DND-41 (cell line): ENCODE measurements at regions not wholly inside any gene's neighbourhood (a gene's known extent, or its start where the extent isn't known, plus 50 kb on each side); places are given as distances from the start of the nearest gene placed in this dataset.

Experiments
- EZH2 ChIP-seq: IDR thresholded peaks from 3 replicates; pipeline ENCODE4 v1.6.1; 2012; ENCODE audit warnings: borderline replicate concordance, low read depth, mild to moderate bottlenecking, moderate library complexity, low read length, inconsistent platforms; ENCODE audit not compliant: severe bottlenecking
- TF ChIP-seq, protein P1 (sequence below): IDR thresholded peaks from 2 replicates; pipeline ENCODE4 v1.5.1; 2012; ENCODE audit warnings: borderline replicate concordance, low read length, moderate library complexity, mild to moderate bottlenecking; ENCODE audit not compliant: poor library complexity, severe bottlenecking; ENCODE audit errors: extremely low read depth

- TF ChIP-seq, protein P1, sequence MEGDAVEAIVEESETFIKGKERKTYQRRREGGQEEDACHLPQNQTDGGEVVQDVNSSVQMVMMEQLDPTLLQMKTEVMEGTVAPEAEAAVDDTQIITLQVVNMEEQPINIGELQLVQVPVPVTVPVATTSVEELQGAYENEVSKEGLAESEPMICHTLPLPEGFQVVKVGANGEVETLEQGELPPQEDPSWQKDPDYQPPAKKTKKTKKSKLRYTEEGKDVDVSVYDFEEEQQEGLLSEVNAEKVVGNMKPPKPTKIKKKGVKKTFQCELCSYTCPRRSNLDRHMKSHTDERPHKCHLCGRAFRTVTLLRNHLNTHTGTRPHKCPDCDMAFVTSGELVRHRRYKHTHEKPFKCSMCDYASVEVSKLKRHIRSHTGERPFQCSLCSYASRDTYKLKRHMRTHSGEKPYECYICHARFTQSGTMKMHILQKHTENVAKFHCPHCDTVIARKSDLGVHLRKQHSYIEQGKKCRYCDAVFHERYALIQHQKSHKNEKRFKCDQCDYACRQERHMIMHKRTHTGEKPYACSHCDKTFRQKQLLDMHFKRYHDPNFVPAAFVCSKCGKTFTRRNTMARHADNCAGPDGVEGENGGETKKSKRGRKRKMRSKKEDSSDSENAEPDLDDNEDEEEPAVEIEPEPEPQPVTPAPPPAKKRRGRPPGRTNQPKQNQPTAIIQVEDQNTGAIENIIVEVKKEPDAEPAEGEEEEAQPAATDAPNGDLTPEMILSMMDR, result no peak
- TF ChIP-seq EZH2, result no peak
These were observed 68.2 kb upstream of the EED start for GRCh38 chr11:86176165-86176884.
